Endothelial cell of umbilical vein (primary cell): ENCODE measurements at regions not wholly inside any gene's neighbourhood (a gene's known extent, or its start where the extent isn't known, plus 50 kb on each side); places are given as distances from the start of the nearest gene placed in this dataset.

ENCODE experiments used
- BruUV-seq: library from RNA; stranded (reverse); fragments of 400-500 nt; replicated peaks from 2 replicates; lab custom pipeline; 2021; lab: Mats Ljungman, UMichigan
- CTCF ChIA-PET: fragments of 300-600, 350-600 bp; sonication (Branson Sonifier 250); formaldehyde crosslinking; loops from one replicate; lab custom pipeline; 2021; ENCODE audit warnings: antibody characterized with exemption, inconsistent platforms; lab: Charles Lee
- POLR2A ChIA-PET: fragments of 300-600, 350-600 bp; sonication (Branson Sonifier 250); formaldehyde crosslinking; loops from one replicate; lab custom pipeline; 2021; ENCODE audit warnings: antibody characterized with exemption, inconsistent platforms; lab: Charles Lee
- DNase-seq: peaks from one replicate; pipeline ENCODE4 v3.0.0-alpha.2; 2011; ENCODE audit warnings: low read depth, low spot score
- FAIRE-seq: peaks from 2 replicates; lab custom pipeline; 2011; peaks lifted over from hg19 to GRCh38; lab: Jason Lieb, UNC
- H2AFZ ChIP-seq: 2 replicates; pipeline ENCODE4 v1.6.0; 2012; ENCODE audit warnings: low read depth, low read length, control low read depth, inconsistent platforms
- H3K27ac ChIP-seq: 2 replicates; pipeline ENCODE4 v1.5.1; 2011; ENCODE audit warnings: low read depth, mild to moderate bottlenecking, control low read depth, low read length, moderate library complexity; ENCODE audit not compliant: insufficient read depth
- H3K27me3 ChIP-seq, 2 experiments: 2 replicates each; pipeline versions ENCODE4 v1.6.0 to v1.6.1; 2011; ENCODE audit warnings: low read length in 2 of 2, mixed read lengths in 1 of 2; ENCODE audit not compliant: control insufficient read depth in 2 of 2, insufficient read depth in 2 of 2
- H3K36me3 ChIP-seq, 2 experiments: 2 replicates in 1 of 2; 3 replicates in 1 of 2; pipeline ENCODE4 v1.5.1; 2011; ENCODE audit warnings: low read length in 2 of 2, mild to moderate bottlenecking in 1 of 2, moderate library complexity in 1 of 2; ENCODE audit not compliant: control insufficient read depth in 2 of 2, insufficient read depth in 2 of 2; ENCODE audit errors: extremely low read depth in 1 of 2
- H3K4me1 ChIP-seq: 3 replicates; pipeline ENCODE4 v1.5.1; 2011; ENCODE audit warnings: mild to moderate bottlenecking, low read length; ENCODE audit not compliant: control insufficient read depth, insufficient read depth; ENCODE audit errors: extremely low read depth
- H3K4me2 ChIP-seq: 2 replicates; pipeline ENCODE4 v1.6.1; 2011; ENCODE audit warnings: low read length, control low read depth, mixed read lengths; ENCODE audit not compliant: insufficient read depth
- H3K4me3 ChIP-seq, 3 experiments: fragments of 200-600 bp in 1 of 3; sonication (generic), shearing (Covaris generic) in 1 of 3; replicated peaks in 1 of 3; 2 replicates each; pipeline ENCODE4 v1.5.1; 2011 to 2016; ENCODE audit warnings: control low read depth in 3 of 3, low read length in 3 of 3, mild to moderate bottlenecking in 2 of 3, inconsistent platforms in 1 of 3, low read depth in 1 of 3, moderate library complexity in 1 of 3; ENCODE audit not compliant: insufficient read depth in 1 of 3
- H3K79me2 ChIP-seq: 2 replicates; pipeline ENCODE4 v1.6.0; 2012; ENCODE audit warnings: low read length, inconsistent platforms; ENCODE audit not compliant: control insufficient read depth, insufficient read depth
- H3K9ac ChIP-seq: replicated peaks from 2 replicates; pipeline ENCODE3; 2011; ENCODE audit warnings: low read length, control low read depth; ENCODE audit not compliant: insufficient read depth; ENCODE audit errors: extremely low read depth
- H3K9me1 ChIP-seq: replicated peaks from 3 replicates; pipeline ENCODE4 v1.6.0; 2011; ENCODE audit warnings: mild to moderate bottlenecking, low read length; ENCODE audit not compliant: control insufficient read depth, insufficient read depth; ENCODE audit errors: extremely low read depth
- H3K9me3 ChIP-seq: replicated peaks from 2 replicates; pipeline ENCODE4 v1.5.1; 2012; ENCODE audit warnings: low read length, inconsistent platforms; ENCODE audit not compliant: control insufficient read depth, insufficient read depth
- H4K20me1 ChIP-seq: replicated peaks from 2 replicates; pipeline ENCODE3; 2011; ENCODE audit warnings: mild to moderate bottlenecking, low read length; ENCODE audit not compliant: control insufficient read depth, insufficient read depth; ENCODE audit errors: extremely low read depth
- CTCF ChIP-seq, 2 donors: IDR thresholded peaks; 1 replicate in 1 of 2; 2 replicates in 1 of 2; pipeline ENCODE4 v1.5.1; 2011; ENCODE audit warnings: low read length in 2 of 2, mild to moderate bottlenecking in 2 of 2, moderate library complexity in 2 of 2, control low read depth in 1 of 2, inconsistent platforms in 1 of 2, low read depth in 1 of 2; ENCODE audit not compliant: insufficient read depth in 1 of 2; ENCODE audit errors: extremely low read depth in 1 of 2
- FOS ChIP-seq: IDR thresholded peaks from 2 replicates; pipeline ENCODE4 v1.6.1; 2011; ENCODE audit warnings: mild to moderate bottlenecking, low read length, moderate library complexity, borderline replicate concordance; ENCODE audit not compliant: insufficient read depth
- GATA2 ChIP-seq: IDR thresholded peaks from 2 replicates; pipeline ENCODE4 v1.7.0; 2011; ENCODE audit warnings: low read depth, mild to moderate bottlenecking, moderate library complexity, mixed read lengths, low read length; ENCODE audit not compliant: insufficient read length, insufficient read depth
- JUN ChIP-seq: IDR thresholded peaks from 2 replicates; pipeline ENCODE4 v1.6.1; 2011; ENCODE audit warnings: borderline replicate concordance, low read depth; ENCODE audit not compliant: insufficient read length, insufficient read depth
- MAX ChIP-seq: IDR thresholded peaks from 2 replicates; pipeline ENCODE4 v1.6.1; 2011; ENCODE audit not compliant: insufficient read depth, insufficient read length
- MYC ChIP-seq: IDR thresholded peaks from one replicate; pipeline ENCODE4 v1.6.1; 2011; ENCODE audit warnings: mild to moderate bottlenecking, low read depth, low read length
- POLR2A ChIP-seq: IDR thresholded peaks from 2 replicates; pipeline ENCODE4 v1.6.1; 2012; ENCODE audit warnings: low read depth, mild to moderate bottlenecking, control low read depth, low read length
- dilution Hi-C: fragments of 300-500 bp; cut with MboI; formaldehyde crosslinking; loops from one replicate; pipeline ENCODE4 v1.15.0; 2019; ENCODE audit warnings: low sequenced_read_pairs; ENCODE audit not compliant: extremely low pct_ligation_motif_present
- intact Hi-C: fragments of 100-400 bp; cut with micrococcal nuclease; formaldehyde crosslinking; loops from one replicate; pipeline ENCODE4 v1.10.0; 2022

- no peak overlapping the region for H2AFZ ChIP-seq
- no peak overlapping the region for H3K27ac ChIP-seq
- H4K20me1 ChIP-seq = no peaks in the 10 kb centered on the region
- H3K4me3 ChIP-seq = no peak overlapping the region
- H3K9me3 ChIP-seq = no peaks in the 10 kb centered on the region
- H3K27me3 ChIP-seq = peaks cover 3 to 5% of the 10 kb centered on the region in 2 experiments
- no peak overlapping the region for H3K4me2 ChIP-seq
- ChIA-PET CTCF (interaction anchor here (6.2 kb wide), 1 partner anchor 241 kb away, joined by 107 read pairs; no protein-coding TSS in a partner anchor), POLR2A (no interaction called here)
- H3K36me3 ChIP-seq = no peaks in the 10 kb centered on the region
- intact Hi-C loops (no loop called here), dilution Hi-C loops (no loop called here)
- DNase-seq (no peak), FAIRE-seq (no peak)
- no peaks in the 10 kb centered on the region for H3K79me2 ChIP-seq
- no peaks in the 10 kb centered on the region for H3K9me1 ChIP-seq
- H3K4me1 ChIP-seq = no peaks in the 10 kb centered on the region
- TF ChIP-seq POLR2A (no peak), CTCF (IDR thresholded peaks at IDR 0.05; ENCODE audit: extremely low read depth in 1 of 2, insufficient read depth in 1 of 2, low read depth in 1 of 2, low read length in 2 of 2) (no peak), GATA2 (no peak), FOS (no peak), MAX (no peak), MYC (no peak), JUN (no peak)
- no peak overlapping the region for H3K9ac ChIP-seq
- BruUV-seq = no TSS peak
Observed at GRCh38 chr4:169807934-169808509, 50.3 kb upstream of the HPF1 start.
